ENCODE measurements at regions not wholly inside any gene's neighbourhood (a gene's known extent, or its start where the extent isn't known, plus 50 kb on each side); places are given as distances from the start of the nearest gene placed in this dataset.

DNA sequence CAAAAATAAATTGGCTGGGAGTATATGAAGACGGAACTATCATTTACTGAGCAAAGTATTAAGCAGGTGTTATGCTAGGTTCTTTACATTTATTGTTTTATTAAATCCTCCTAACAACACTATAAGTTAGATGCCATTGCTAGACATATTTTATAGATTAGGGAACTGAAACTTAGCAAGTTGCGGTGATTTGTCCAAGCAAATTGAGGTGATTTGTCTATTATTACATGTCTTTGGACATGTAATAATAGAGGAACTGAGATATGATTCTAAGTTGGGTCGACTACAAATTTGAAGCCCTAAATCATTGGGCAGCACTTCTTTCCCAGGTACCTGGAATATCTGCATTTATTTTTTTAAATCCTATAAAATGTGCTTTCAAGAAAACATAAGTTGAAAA, 429.9 kb downstream of the GABRG2 start:
- no peak for DNase-seq (ENCODE audit: low spot score)
- TF ChIP-seq, protein P1, sequence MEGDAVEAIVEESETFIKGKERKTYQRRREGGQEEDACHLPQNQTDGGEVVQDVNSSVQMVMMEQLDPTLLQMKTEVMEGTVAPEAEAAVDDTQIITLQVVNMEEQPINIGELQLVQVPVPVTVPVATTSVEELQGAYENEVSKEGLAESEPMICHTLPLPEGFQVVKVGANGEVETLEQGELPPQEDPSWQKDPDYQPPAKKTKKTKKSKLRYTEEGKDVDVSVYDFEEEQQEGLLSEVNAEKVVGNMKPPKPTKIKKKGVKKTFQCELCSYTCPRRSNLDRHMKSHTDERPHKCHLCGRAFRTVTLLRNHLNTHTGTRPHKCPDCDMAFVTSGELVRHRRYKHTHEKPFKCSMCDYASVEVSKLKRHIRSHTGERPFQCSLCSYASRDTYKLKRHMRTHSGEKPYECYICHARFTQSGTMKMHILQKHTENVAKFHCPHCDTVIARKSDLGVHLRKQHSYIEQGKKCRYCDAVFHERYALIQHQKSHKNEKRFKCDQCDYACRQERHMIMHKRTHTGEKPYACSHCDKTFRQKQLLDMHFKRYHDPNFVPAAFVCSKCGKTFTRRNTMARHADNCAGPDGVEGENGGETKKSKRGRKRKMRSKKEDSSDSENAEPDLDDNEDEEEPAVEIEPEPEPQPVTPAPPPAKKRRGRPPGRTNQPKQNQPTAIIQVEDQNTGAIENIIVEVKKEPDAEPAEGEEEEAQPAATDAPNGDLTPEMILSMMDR (IDR thresholded peaks at IDR 0.05; ENCODE audit: borderline replicate concordance, control extremely low read depth, extremely low read depth, insufficient read depth, missing control alignments) = no peak
- in situ Hi-C loops (cut with MboI; ENCODE audit: low sequenced_read_pairs, unreplicated experiment) = no loop called here

DNA sequence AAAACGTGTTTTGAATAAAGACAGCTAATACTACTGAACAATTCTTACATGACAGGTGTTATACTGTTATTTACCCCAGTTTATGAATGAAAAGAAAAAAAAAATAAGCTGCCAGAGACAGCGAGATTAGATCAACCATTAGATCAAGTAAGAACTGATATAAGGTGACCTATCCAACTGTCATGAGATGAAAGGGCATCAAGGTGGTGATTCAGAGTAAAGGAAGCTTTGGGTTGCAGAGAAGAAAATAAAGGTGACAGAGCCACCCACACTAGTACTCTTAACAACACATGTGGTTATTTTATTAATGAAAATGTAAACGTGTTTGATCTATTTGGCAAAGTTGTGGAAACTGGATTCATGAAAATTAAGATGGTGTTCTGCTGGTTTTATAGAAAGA, 435.2 kb downstream of the GABRG2 start:
- in situ Hi-C loops (cut with MboI; ENCODE audit: low sequenced_read_pairs, unreplicated experiment) = no loop called here
- TF ChIP-seq, protein P1 (IDR thresholded peaks at IDR 0.05; ENCODE audit: borderline replicate concordance, control extremely low read depth, extremely low read depth, insufficient read depth, missing control alignments) = no peak
- DNase-seq (ENCODE audit: low spot score) = no peak

DNA sequence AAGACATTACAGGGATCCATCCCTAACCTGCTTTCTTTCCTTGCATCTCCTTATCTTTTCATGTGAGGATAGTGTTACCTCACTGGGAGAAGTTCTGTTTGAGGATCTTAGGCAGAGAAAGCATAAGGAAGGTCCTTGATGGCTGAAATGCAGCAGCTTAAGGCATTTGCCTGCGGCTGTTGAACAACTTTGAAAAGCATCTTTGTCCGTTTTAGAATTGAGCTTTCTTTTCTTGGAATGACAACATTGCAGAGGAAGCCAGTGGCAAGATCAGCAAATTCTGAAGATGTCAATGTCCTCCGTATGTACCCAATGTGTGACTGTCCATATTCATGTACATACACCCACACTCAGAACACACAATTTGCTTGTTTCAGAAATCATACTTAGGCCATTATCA, 436.2 kb downstream of the GABRG2 start:
- DNase-seq (ENCODE audit: low spot score) = no peak
- in situ Hi-C loops (cut with MboI; ENCODE audit: low sequenced_read_pairs, unreplicated experiment) = no loop called here
- TF ChIP-seq, protein P1 (IDR thresholded peaks at IDR 0.05; ENCODE audit: borderline replicate concordance, control extremely low read depth, extremely low read depth, insufficient read depth, missing control alignments) = no peak

DNA sequence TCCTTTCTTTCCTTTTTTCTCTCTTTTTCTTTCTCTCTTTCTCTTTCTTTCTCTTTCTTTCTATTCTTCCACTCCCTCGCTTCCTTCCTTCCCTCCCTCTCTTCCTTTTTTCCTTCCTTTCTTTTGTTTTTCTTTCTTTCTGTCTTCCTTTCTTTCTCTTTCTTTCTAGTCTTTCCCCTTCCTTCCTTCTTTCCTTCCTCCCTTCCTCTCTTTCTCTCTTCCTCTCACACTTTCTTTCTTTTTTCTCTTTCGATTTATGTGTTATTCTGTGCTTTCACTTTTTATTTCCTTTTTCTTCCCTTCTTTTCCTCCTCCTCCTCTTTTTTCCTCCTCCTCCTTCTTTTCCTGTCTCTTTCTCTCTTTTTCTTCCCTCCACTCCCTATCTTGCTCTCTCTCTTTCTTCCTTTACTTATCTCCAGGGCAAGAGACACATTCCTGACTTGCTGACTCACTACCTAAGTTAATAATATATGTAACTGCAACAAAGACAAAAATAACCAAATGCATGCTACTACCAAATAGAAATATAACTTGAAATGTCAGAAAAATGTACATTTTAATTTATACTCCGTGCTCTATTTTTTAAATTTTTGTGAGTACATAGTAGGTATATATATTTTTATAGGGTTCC, 445.5 kb downstream of the GABRG2 start:
- TF ChIP-seq, protein P1 (IDR thresholded peaks at IDR 0.05; ENCODE audit: borderline replicate concordance, control extremely low read depth, extremely low read depth, insufficient read depth, missing control alignments) = no peak
- DNase-seq (ENCODE audit: low spot score) = no peak
- in situ Hi-C loops (cut with MboI; ENCODE audit: low sequenced_read_pairs, unreplicated experiment) = no loop called here

DNA sequence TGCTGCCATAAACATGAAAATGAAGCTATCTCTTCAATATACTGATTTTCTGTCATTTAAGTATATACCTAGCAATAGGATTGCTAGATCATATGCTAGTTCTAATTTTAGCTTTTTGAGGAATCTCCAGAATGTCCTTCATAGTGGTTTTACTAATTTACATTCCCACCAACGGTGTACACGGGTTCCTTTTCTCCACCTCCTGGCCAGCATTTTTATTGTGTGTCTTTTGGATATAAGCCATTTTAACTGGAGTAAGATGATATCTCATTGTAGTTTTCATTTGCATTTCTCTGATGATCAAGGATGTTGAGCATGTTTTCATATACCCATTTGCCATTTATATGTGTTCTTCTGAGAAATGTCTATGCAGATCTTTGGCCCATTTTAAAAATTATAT, 446.5 kb downstream of the GABRG2 start:
- in situ Hi-C loops (cut with MboI; ENCODE audit: low sequenced_read_pairs, unreplicated experiment) = no loop called here
- no peak for DNase-seq (ENCODE audit: low spot score)
- TF ChIP-seq, protein P1 (IDR thresholded peaks at IDR 0.05; ENCODE audit: borderline replicate concordance, control extremely low read depth, extremely low read depth, insufficient read depth, missing control alignments) = no peak

DNA sequence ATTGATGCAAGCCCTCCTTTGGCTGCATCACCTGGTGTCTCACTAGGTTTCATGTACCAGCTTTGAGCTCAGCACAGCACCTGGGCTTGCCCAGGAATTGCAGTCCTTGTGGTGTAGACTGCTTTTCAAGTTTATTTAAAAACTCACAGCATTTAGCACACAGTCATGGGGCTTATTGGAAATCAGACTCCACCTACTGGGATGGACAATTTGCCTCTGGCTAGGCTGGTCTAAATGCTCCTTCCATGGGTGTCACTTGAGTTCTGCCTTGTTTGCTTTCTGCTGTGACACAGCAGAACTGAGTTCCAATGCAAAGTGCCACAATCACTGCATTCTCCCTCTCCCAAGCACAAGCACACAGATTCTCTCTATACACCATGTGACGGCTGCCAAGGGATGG, 453.3 kb downstream of the GABRG2 start:
- in situ Hi-C loops (cut with MboI; ENCODE audit: low sequenced_read_pairs, unreplicated experiment) = no loop called here
- TF ChIP-seq, protein P1 (IDR thresholded peaks at IDR 0.05; ENCODE audit: borderline replicate concordance, control extremely low read depth, extremely low read depth, insufficient read depth, missing control alignments) = no peak
- no peak for DNase-seq (ENCODE audit: low spot score)
